ENCODE measurements at regions not wholly inside any gene's neighbourhood (a gene's known extent, or its start where the extent isn't known, plus 50 kb on each side); places are given as distances from the start of the nearest gene placed in this dataset.

DNA sequence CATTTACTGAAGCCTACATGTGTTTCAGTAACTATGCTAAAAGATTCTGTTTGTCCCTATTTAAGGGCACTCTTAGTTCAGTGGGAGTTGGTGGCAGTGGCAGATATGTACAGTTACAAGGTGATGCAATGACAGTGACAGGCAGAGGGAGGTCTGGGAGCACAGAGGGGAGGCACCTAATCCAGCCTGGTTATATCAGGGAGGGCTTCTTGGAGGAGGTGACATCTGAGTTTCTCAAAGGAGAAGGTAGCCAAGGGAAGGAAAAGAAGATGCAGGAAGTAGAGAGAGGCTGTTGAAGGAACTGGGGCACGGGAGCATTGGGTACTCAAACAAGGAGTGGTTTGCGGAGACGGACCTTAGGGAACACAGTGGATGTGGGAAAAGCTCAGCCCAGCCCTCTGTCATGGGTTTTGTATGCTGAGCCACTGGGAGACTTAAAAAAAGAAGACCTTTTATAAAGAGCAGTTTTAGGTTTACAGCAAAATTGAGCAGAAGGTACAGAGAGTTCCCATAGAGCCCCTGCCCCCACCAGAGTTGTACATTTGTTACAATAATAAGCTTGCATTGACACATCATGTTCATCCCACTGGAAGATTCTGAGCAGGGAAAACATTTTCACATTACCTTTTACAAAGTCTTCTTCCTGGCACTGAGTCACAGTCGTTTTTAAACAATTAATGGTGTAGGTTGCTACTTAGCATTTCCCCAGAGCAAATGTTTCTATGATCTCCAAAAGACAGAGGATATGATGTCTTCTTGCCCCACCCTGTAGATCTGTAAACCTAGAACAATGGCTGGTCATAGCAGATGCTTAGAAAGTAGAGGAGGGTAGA is 83.0 kb upstream of the TAF1B start:
- H3K27ac ChIP-seq: no peak overlapping the region
- peaks cover 26% of the 10 kb centered on the region for H3K4me1 ChIP-seq (ENCODE audit: low read depth)
- no peaks in the 10 kb centered on the region for H3K27me3 ChIP-seq
- H3K4me3 ChIP-seq: no peak overlapping the region
- H3K36me3 ChIP-seq: no peaks in the 10 kb centered on the region
- no peaks in the 10 kb centered on the region for H3K9me3 ChIP-seq (ENCODE audit: low read depth)
- TF ChIP-seq, protein P1, sequence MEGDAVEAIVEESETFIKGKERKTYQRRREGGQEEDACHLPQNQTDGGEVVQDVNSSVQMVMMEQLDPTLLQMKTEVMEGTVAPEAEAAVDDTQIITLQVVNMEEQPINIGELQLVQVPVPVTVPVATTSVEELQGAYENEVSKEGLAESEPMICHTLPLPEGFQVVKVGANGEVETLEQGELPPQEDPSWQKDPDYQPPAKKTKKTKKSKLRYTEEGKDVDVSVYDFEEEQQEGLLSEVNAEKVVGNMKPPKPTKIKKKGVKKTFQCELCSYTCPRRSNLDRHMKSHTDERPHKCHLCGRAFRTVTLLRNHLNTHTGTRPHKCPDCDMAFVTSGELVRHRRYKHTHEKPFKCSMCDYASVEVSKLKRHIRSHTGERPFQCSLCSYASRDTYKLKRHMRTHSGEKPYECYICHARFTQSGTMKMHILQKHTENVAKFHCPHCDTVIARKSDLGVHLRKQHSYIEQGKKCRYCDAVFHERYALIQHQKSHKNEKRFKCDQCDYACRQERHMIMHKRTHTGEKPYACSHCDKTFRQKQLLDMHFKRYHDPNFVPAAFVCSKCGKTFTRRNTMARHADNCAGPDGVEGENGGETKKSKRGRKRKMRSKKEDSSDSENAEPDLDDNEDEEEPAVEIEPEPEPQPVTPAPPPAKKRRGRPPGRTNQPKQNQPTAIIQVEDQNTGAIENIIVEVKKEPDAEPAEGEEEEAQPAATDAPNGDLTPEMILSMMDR (IDR thresholded peaks at IDR 0.05; ENCODE audit: low read depth, low read length): no peak
- DNase-seq (ENCODE audit: low read depth in 1 of 2, low spot score in 1 of 2): no peak

DNA sequence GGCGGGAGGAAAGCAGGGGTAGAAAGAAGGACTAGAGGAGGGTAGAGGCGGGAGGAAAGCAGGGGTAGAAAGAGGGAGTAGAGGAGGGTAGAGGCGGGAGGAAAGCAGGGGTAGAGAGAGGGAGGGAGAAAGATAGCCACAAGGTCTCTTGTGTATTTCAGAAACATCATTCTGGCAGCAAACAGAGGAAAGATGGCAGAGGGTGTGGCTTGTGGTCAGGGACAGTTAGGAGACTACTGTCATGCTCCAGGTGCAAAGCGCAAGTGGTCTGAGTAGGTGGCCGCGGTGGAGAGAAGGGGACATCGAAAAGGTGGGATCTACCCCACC is 82.4 kb upstream of the TAF1B start:
- TF ChIP-seq, protein P1 (IDR thresholded peaks at IDR 0.05; ENCODE audit: low read depth, low read length): no peak
- Histone ChIP-seq H3K9me3 (ENCODE audit: low read depth) (no peaks in the 10 kb centered on the region), H3K27me3 (no peaks in the 10 kb centered on the region), H3K4me1 (ENCODE audit: low read depth) (peaks cover 26% of the 10 kb centered on the region), H3K36me3 (no peaks in the 10 kb centered on the region), H3K4me3 (no peak overlapping the region), H3K27ac (no peak overlapping the region)
- no peak for DNase-seq (ENCODE audit: low read depth in 1 of 2, low spot score in 1 of 2)

DNA sequence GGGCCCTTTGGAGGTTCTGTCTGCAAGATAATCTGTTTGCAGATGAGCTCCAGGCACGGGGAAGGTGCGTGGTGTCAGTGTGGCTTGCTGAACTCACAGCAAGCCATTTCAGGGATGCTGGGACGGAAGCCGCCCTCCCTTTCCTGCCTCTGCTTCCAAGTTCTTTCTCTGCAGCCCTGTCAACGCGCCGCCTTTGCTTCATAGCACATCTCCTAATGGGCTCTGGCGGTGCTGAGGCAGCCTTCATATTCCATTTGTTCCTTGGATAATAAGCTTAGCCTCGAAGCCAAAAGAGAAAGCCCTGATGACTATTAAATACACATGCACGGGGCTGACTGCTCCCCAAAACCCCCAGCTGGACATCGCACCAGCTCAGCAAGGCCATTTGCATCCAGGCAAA is 81.7 kb upstream of the TAF1B start:
- Histone ChIP-seq H3K4me3 (no peak overlapping the region), H3K27ac (no peak overlapping the region), H3K27me3 (no peaks in the 10 kb centered on the region), H3K9me3 (ENCODE audit: low read depth) (no peaks in the 10 kb centered on the region), H3K4me1 (ENCODE audit: low read depth) (peaks cover 26% of the 10 kb centered on the region), H3K36me3 (no peaks in the 10 kb centered on the region)
- TF ChIP-seq, protein P1 (IDR thresholded peaks at IDR 0.05; ENCODE audit: low read depth, low read length): no peak
- DNase-seq (ENCODE audit: low read depth in 1 of 2, low spot score in 1 of 2): no peak

DNA sequence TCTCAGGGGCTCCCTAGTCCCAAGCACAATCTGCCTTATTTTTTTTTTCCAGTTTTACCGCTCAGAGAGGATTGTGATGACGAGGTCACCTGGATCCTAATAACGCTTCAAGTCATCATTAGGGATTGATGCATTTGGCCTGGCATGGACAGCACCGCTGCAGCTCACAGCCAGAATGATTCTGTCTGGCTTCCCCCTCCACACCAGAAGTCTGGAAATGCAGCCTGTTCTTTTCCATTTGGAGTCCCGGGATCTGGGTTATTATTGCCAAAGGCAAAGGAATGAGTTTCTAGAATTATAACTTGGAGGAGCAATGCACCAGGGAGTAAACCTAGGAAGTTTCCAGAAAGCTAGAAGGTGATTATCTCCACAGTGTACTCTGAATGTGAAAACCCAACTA is 81.1 kb upstream of the TAF1B start:
- H3K36me3 ChIP-seq: no peaks in the 10 kb centered on the region
- H3K4me1 ChIP-seq (ENCODE audit: low read depth): peaks cover 25% of the 10 kb centered on the region
- H3K9me3 ChIP-seq (ENCODE audit: low read depth): no peaks in the 10 kb centered on the region
- no peaks in the 10 kb centered on the region for H3K27me3 ChIP-seq
- no peak overlapping the region for H3K4me3 ChIP-seq
- TF ChIP-seq, protein P1 (IDR thresholded peaks at IDR 0.05; ENCODE audit: low read depth, low read length): no peak
- DNase-seq (ENCODE audit: low read depth in 1 of 2, low spot score in 1 of 2): no peak
- H3K27ac ChIP-seq: no peak overlapping the region

DNA sequence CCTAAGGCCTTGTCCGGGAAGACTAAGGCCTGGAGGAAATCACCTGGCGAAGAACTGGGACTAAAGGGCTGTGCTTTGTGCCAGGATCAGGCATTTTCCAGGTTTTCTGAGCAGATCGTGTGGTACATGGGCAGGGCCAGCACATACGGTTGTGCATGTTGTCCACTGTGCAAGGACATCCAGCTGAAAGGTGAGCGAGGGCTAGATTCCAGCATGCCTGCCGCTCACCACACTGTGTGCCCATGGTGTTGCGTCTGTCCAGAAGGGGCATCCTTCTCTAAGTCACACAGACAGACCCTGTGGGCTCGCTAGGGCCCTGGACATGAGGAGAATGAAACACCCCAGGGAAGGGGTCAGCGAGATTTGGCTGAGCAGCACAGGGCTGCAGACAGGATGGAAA is 80.3 kb upstream of the TAF1B start:
- H3K27me3 ChIP-seq: no peaks in the 10 kb centered on the region
- TF ChIP-seq, protein P1 (IDR thresholded peaks at IDR 0.05; ENCODE audit: low read depth, low read length): no peak
- no peak for DNase-seq (ENCODE audit: low read depth in 1 of 2, low spot score in 1 of 2)
- no peaks in the 10 kb centered on the region for H3K36me3 ChIP-seq
- no peak overlapping the region for H3K27ac ChIP-seq
- H3K9me3 ChIP-seq (ENCODE audit: low read depth): no peaks in the 10 kb centered on the region
- no peak overlapping the region for H3K4me3 ChIP-seq
- peaks cover 18% of the 10 kb centered on the region for H3K4me1 ChIP-seq (ENCODE audit: low read depth)

Measured in cardiac muscle cell (in vitro differentiated cells and primary cell).